H1 (cell line): ENCODE measurements at regions not wholly inside any gene's neighbourhood (a gene's known extent, or its start where the extent isn't known, plus 50 kb on each side); places are given as distances from the start of the nearest gene placed in this dataset.

Source experiments
- NANOG ChIP-seq: IDR thresholded peaks from 2 replicates; pipeline ENCODE4 v1.6.1; 2011; ENCODE audit warnings: low read length, low read depth, mild to moderate bottlenecking, inconsistent platforms; ENCODE audit not compliant: insufficient read depth, poor library complexity, severe bottlenecking

DNA sequence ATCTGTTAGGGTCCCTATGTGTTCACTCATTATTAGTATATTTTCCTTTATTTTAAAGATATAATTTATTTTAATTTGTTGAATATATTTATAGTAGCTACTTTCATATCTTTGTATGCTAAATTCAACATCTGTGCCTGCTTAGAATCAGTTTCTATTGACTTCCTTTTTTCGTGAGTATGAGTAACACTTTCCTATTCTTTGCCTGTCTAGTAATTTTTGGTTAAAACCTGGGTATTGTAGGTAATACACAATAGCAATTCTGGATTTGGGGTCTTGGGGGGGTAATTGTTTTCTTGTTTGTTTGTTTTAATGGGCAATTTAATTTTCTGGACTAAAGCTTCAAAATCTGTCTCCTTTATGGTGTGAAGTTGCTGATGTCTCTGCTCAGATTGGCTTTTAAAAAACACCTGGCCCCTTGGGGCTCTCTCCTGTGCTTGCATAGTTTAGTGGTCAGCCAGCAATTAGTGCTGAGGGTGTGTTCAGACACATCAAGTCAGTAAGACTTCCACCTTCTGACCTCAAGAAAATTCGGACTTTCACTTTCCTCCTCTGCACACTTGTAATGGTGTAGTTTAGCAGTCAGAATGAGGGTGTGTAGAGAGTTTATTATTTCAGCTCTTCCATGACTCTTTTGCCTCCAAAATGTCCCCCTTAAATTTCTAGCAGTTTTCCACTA is 124.4 kb upstream of the MAP1B start (continued):
- TF ChIP-seq NANOG: no peak
